ENCODE measurements at regions not wholly inside any gene's neighbourhood (a gene's known extent, or its start where the extent isn't known, plus 50 kb on each side); places are given as distances from the start of the nearest gene placed in this dataset.

DNA sequence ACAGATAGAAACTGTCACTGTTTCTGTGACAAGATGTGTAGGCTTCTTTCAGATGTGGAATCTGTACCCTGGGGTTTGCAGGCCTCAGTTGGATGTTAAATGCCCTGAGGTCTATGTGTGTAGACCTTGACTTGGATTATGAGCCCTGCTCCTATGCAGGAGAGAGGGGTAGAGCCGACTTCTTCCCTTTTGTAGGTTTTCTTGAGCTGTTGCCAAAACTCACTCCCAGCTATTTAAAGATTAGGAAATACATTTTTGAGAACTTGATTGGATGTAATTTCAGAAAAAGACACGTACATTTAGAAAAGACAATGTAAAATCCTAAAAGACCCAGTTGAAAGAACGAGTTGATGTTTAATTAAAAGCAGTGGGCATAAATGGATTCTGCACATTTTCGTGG lies 374.8 kb downstream of the SLC4A3 start:
- DNase-seq = no peak

DNA sequence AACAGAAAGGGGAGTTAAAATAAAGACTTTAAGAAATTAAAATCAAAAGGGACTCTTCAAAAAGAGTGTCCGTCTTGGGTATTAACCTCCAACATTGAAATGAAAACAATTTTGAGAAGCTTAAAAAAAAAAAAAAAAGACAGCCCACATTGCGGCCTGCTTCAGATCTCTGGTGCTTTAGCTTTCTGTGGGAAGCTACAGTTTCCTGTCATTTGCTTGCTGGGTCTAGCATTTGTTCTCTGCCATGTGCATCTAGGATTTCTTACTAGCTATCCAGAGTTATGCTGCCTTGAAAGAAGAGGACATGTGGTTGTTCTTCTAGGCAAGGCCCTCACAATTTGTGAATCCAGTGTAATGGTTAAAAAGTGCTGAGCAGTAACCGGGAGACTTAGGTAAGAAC lies 375.3 kb downstream of the SLC4A3 start:
- no peak for DNase-seq

DNA sequence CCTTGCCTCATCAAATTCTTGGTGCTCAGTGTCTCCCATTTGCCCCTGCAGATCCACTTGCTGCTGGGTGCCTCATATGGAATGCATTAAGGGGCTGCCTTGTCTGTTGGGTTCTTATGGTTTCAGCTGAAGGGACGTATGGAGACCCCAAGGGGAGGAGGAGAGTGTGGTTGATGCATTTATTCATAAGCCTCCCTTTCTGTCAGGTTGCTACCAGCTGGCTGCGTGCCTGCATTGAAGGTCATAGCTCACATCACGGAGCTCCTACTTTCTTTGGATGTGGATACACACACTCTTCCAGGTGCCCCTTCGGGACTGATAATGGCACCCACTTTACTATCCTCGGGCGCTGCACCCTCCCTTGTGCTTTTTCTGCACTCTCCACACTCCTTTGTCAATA lies 377.9 kb downstream of the SLC4A3 start:
- no peak for DNase-seq

DNA sequence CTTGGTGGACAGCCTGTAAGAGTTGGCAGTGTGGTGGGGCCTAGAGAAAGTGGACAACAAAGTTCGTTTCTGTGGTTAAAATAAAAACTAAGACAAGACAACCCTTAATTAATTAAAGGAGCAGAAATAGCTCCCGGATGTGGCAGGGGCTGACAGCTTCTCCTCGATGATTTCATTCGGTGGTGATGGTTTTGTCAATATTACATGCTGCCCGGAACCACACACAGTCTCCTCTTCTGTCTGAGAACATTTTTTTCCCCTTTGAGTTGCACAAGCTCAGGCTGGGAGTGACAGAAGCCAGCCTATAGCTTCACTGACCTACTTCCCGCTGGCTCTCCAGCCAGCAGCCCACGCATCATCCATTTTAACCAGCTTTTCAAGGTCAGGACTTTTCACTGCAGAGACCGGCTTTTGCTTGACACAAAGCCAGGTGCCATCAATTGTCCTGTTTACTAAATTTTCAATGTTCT lies 378.8 kb downstream of the SLC4A3 start:
- DNase-seq = no peak

DNA sequence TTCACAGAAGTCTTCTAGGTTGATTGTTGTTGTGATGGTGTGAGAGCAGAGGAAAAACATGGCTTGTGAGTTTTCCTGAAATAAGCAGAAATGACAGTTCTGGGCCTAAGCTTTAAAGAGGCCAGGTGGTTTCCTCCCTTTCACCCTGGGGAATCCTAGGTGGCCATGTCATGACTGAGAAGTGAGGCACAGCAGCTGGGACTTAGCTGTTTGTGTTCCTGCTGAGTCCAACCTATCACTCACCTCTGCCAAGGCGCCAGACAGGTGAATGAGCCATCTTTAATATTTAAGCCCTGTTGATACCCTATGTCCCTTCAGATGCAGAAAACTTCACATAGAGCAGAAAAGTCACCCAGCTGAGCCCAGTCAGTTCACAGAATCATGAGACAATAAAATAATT lies 384.4 kb downstream of the SLC4A3 start:
- DNase-seq = no peak

DNA sequence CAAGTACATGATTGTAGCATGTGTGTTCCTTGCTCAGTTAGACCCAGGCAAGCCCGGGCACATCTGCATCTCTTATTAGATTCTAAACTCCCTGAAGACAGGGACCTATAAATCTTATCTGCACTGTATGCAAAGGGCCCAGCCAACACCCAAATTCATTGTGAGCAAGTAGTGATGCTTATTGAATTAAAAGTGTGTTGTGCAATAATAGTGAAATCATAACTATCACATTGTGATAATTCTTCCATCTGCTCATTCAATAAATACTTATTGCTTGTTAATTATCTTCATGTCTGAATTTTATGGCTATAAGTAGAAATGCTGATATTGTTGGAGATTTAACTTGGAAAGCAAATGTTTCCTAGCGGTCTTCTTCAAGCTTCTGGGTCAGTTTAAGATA lies 387.5 kb downstream of the SLC4A3 start:
- no peak for DNase-seq

DNA sequence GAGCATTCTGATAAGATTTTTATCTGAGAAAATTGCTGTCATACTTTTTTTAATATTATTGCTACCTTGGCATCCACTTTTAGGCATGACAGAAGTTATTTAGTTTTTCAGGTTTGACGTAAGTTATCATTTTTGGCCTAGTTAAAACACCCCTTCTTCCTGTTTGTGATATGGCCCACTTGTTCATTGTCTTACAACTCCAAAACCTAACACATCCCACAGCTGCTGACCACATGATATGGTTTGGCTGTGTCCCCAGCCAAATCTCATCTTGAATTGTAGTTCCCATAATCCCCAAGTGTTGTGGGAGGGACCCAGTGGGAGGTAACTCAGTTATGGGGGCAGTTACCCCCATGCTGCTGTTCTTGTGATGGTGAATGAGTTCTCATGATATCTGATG lies 388.1 kb downstream of the SLC4A3 start:
- no peak for DNase-seq

DNA sequence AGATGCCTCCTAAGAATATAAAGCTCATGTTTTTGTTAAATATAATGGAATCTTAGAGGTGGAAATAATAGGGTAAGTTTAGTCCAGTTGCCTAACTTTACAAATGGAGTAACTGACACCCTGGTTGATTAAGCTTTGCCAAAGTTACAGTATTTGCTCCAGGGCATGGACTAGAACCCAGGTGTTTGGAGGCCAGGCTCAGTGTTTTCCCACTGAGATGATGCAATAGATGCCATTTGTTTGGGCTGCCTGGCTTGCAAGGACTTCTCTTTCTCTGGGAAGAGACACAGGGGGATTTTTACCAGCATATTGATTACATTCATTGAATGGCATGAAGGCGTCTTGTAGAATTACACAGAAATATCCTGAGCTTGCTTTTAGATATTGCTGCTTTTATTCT lies 397.8 kb downstream of the SLC4A3 start:
- no peak for DNase-seq

DNA sequence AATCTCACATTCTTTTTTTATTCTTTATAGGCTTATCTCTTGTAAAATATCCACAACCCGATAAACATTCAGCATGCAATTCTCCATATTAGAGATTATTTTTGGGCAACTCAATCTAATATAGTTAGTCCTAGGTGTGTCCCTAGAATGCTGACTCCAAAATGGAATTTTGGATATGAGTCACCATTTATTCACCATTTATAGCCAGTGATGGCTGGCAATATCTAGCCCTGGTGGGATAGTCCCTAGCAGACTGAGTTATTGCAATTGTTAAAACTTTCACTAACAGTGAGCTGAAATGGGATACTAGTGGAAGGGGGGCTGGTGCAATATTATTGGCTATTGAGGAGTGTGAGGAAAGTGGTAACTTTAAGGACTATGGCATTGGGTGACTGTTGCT lies 401.6 kb downstream of the SLC4A3 start:
- DNase-seq = no peak

DNA sequence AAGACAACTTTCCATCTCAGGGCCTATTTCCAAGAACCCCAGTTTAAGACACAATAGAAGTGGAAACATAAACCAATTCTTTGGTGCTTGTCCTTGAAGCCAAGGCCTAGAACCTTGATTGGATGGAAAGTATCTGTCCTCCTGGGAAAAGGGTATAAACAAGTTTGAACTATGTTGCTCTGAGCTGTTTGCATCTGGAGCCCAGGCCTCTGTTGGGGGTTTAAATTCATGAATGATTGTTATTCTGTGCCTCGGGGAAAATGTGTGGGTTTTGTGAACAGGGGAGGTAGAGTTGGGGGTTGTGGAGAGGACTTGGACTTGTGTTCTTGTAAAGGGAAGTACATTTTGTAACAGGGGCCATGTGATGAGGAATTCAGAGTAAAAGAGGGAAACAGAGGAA lies 406.1 kb downstream of the SLC4A3 start:
- no peak for DNase-seq

DNA sequence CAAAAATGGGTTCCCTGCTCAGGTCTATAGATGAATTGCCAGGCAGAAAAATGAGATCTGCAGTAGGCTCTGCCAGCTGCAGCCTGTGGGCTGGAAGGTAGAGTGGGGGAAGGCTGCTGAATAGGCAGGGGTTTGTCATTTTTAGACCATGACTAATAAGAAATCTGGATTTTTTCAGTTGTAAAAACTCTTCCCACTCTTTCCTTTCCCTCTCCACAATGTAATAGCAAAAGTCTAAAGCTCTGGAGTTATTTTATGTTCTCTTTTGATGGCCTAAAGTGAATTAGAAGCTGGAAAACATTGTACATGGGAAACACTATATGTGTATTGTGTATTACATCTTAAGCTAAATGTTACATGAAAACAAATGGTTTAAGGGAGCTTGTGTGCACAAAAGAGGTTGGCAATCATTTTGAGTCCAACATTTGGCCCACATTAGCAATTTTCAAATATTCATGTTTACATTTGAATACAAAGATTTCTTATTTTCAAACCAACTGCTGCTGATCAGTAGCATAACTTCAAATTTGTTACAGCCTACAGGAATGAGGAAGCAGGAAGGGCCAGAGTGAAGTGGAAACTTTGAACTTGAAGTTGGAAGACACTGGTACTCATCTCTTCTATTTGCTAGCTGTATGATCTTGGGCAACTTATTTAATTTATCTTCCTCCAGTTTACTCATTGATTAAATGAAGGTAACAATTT lies 407.1 kb downstream of the SLC4A3 start:
- no peak for DNase-seq

DNA sequence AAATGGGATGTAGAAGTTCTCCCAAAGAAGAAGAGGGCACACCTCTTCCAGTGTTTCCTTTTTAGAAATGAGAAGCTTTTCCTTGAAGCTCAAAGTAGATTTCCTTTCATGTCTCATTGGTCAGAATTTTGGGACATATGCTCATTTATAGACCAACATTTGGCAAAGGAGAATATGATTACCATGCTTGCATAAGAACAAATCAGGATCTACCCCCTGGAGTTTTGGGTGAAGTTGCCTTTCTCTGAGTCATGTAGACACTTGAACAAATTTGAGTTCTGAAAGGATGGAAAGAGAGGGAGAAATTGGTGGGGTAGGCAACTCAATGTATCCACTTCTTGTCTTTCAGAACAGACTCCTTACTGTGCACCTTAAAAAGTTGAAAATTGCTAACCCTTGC lies 409.0 kb downstream of the SLC4A3 start:
- no peak for DNase-seq

DNA sequence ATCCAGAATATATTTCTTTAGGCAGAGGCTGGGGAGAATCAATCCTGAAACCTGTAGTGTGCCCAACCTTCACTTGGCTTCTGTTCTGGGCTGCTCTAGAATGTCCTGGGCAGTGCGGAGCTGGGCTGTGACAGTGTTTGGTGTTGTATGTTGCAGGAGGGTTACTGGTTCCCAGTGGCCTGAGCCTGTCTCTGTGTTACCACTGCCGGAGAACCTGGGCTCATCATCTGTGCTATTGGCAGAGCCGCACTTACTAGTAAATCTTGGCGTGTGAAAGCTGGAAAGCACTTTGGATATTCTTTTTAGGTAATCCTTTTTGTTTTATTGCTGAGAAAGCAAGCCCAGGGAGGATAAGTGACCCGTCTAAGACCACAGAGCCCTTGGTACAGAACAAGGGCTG lies 412.9 kb downstream of the SLC4A3 start:
- DNase-seq = no peak

DNA sequence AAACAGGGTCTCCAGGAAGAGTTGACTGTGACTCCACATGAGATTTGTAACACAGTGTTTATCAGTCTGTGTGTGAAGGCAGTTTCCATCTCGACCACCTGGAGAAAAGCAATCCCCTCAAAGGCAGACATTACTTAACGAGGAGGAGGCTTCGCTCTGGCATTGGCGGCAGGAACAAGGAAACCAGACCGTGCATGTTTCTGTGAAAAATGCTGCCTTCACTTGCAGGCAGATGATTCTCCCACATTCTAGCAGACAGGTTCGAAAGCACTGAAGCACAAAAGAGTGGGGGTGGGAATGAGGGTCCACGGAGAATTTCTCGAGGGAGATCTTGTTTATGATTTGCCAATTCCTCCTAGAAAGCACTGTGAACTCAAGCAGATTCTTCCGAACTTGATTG lies 414.0 kb downstream of the SLC4A3 start:
- no peak for DNase-seq

DNA sequence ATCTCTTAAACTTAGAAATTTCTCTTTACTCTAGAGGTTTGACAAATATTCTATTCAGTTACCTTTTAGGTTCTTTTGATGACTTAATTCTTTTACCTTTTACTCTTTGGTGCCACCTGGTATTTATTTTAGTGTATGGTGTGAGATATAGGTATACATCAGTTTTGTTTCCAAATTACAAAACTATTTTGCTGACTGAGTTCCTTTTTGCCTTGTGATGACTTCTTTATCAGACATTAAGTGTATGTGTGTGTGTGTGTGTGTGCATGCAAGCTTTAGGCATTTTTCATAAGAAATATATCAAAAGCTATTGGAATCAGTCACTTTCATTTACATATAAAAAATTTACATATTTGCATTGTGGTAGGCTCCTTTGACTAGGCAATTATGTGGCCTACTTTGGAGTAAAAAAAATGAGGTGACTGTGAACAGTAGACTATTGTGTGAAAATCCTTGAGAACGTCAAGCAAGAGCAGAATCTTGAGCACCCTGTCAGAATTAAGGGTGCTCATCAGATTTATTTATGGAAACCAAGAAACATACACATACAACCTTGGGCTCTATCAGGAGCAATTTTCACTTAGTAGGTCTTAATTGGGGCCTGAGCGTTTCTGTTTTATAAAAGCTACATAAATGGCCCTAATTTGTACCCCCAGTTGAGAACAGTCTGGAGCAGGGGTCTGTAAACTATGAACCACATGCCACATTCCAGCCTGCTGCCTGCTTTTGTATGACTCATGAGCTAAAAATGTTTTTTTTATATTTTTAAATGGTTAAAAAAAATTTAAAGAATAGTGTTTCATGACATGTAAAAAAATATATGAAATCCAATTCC lies 415.9 kb downstream of the SLC4A3 start:
- DNase-seq = peak; percentile 77

DNA sequence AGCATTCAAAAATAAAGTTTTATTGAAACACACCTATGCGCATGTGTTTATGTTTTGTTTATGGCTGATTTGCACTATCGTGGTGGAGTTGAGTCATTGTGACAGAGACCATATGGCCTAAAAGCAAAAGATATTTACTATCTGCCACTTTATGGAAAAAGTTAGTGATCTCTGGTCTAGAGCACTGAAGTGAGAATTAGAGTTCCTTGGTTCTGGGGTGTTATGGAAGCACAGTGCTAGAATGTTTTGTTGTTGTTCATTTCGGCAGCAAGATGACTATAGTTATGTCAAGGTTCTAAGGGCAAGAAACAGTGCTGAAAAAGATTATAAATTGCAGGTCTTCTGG lies 416.5 kb downstream of the SLC4A3 start:
- no peak for DNase-seq

DNA sequence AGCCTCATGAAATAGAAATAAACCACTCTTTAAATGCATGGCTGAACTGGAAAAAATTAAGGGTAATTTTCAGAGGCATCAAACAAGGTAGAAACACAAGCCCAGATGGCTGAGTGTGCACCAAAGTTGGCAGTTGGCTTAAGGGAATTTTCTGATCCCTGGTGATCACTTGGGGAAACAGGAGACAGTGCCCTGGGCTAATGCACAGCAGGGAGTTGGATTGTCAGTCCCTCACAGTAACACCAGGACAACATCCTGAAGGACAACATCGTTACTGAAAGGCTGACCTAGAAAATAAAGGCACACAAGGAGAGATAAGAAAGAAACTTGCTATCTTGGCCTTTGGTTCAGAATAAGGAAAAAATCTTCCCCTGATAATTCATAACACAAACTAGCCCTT lies 417.0 kb downstream of the SLC4A3 start:
- no peak for DNase-seq

DNA sequence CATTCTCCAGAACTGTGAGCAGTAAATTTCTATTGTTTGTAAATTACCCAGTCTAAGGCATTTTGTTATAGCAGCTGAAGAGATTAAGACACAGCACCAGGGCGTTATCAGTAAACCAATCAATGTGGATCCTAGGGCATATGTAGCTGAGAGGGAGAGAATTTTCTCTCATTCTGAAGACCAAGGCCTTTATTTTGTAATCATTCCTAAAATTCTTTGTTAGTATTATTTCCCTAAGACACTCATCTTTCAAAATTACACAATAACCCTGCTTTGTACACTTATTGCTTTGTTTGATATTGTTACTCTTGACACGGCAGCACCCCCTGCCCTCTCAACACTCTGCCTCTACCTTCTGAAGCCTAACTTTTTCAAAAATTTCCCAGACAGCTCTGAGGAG lies 419.1 kb downstream of the SLC4A3 start:
- DNase-seq = no peak

DNA sequence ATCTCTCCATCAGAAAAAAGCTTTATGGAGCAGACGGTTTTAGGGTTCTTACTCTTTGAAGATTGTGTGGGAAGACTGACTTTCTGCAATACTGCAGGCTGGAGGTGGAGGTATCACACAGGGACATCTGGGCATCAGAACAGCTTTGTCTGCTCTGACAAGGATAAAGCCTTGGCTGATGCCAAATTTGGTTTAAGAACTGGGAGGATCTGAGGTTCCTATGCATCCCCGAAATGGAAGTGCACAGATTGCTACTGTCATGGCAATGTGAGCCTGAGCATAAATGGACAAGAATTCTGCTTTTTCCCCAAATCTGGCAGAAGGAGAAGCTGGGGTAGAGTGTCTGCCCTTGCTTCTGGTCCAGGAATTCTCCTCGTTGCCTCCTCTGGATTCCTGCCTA lies 424.3 kb downstream of the SLC4A3 start:
- no peak for DNase-seq

DNA sequence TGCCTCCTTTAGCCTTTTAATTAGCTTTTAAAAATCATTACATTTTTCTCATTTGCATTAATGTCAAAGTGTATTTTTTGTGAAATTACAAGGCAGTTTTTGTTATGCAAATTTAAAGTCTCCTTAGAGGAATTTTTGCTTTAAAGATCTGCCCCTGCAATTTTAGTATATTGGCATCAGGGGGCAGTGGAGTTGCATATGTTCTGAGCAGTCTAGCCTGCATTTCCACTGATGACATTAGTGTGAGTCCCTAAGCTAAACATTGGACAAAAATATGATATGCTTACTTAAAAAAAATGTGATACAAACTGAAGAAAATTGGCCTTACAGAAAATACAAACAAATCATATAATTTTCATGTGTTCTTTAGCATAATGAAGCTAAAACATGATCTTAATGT lies 426.5 kb downstream of the SLC4A3 start:
- DNase-seq = peak; percentile 9

DNA sequence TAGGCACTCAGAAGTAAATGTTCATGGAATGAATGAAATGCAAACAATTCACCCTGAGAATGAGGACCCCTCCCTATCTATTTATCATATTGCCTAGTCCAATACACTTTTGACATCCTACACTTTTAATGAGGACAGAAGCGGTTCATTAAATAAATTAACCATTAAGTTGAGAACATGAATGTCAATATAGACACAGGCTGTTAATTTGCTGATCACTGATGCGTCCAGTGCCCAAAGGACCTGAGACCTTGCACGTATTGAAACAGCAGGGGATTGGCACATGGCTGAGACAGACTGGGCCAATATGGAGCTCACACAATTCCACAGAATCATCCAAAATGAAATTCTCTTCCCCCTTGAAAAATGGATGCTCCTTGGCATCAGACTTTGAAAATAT lies 430.0 kb downstream of the SLC4A3 start:
- DNase-seq = no peak

DNA sequence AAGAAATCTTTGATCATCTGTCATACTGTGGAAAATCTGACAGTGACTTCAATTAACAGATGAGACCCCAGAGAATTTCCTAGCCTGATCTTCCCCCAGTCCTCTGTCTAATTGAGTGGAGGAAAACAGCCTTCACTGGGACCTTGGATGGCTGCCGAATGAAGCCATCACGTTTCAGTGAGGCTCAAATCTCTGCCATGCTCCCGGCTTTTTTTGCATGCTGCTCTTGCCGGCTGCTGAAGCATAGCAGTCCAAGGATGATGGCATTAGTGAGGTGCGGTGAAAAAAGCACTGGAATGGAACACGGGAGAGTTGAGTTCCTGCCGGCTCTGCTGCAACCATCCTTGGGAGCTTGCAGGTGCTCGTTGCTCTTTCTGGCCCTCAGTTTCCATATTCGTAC lies 430.5 kb downstream of the SLC4A3 start:
- no peak for DNase-seq

DNA sequence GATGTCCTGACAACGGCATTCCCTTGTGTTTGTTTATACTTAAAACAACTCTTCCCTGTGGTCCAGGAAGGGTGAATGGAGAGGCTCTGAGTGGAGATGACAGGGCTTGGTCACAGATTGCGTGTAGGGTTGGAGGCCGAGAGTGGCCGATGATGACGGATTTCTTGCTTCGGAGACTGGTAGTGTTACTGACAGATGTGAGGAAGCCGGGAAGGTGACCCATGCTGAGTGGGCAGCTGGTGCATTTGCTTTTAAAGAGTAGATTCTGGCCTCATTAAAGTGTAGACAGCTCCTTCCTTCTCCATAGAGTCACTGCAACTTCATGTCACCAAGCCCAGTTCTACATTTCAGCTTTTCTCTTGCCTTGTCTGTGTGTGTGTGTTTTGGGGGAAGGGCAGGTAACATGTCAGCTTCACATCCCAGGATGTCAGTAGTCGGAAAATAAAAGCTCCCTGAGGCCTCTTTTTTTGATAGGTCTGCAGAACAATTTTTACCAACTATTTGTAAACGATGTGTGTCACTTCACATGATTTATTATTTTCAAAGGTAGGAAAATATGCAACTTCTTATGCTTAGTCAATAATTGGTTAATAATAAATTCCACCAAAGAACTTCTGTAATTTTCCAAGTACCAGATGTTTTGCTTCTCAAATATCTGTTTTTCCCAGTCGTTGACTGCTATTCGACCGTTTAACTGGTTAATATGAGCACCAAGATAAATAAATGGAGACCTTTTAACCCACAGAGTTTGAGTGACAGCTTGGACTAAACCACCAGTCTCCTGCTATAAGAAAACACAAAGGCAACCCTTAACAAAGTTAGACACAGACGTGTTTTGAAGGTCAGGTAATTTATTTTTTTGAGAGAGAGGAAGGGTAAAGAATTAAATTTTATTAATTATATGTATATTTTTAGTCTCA lies 436.9 kb downstream of the SLC4A3 start:
- DNase-seq = no peak

DNA sequence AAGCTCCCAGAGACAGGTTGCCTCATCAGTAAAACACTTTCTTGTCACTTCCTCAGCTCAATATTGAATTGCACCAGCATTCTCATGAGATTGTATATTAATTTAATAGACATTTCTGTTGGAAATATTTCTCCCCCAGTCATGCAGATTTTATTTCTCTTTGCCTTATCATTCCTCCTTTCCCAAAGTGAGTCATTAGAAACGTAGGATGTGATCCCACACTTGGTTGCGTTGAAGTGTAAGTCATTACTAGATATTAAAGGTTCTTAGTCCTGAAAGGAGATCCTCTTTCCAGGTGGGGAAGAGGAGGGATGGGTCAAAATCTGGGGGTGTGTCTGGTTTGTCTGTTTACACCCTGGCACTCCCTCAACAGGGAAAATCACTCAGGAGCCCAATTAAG lies 438.2 kb downstream of the SLC4A3 start:
- DNase-seq = no peak
